DMS53 treated with DMSO at 0.1 percent for 48 hours (cell line): ENCODE measurements at regions not wholly inside any gene's neighbourhood (a gene's known extent, or its start where the extent isn't known, plus 50 kb on each side); places are given as distances from the start of the nearest gene placed in this dataset.
A peak's percentile ranks its signal among the peaks of the same experiment; 100 is the strongest.

ENCODE experiments used
- DNase-seq: peaks from one replicate; lab custom pipeline; 2025; ENCODE audit not compliant: unreplicated experiment; lab: John Stamatoyannopoulos, UW

- no peak for DNase-seq
Observed at GRCh38 chr1:30819244-30819571, 61.6 kb upstream of the LAPTM5 start.

GRCh38 chr1:30818568-30819243 is 61.1 kb upstream of the LAPTM5 start:
- DNase-seq: no peak

DNA sequence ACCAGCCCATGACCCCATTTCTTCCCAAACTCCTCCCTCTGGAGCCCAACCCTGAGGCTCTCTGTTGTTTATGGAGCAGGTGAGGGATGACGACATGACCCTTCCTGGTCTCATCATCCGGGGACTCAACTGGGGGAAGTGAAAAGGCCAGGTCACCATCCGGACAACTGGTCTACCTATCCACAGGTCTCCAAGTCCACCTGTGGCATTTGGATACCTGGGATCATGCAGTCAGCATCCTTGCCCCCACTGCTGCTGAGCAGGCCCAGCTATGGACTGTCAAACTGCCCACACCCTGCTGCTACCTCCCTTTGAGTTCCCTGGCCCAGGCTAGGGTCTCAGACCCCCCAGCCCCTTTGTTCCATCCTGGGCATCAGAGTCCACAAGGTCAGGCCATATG is 60.0 kb upstream of the LAPTM5 start:
- no peak for DNase-seq

GRCh38 chr1:30817077-30817438 is 59.5 kb upstream of the LAPTM5 start:
- DNase-seq: no peak

GRCh38 chr1:30816211-30817076 is 58.9 kb upstream of the LAPTM5 start:
- peak; percentile 25 for DNase-seq

DNA sequence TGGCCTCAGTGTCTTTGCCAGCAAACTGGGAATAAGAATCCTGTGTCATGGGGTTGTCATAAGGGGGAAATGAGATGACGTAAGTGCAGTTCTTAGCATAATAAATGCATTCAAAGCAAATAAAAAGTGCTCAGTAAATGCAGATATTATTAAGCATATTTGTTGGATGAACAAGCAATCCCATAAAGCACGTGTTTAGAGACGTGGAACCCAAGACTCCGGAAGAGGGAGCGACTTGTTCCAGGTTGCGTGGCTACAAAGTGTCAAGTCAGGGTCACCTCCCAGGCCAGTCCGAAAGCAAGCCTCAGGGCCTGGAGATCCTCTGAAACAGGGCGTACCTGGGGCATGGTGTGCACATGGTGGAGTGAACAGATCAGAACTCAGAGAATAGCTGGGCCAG is 58.0 kb upstream of the LAPTM5 start:
- no peak for DNase-seq

GRCh38 chr1:30814292-30814691 is 56.7 kb upstream of the LAPTM5 start:
- no peak for DNase-seq

GRCh38 chr1:30812076-30812475 is 54.5 kb upstream of the LAPTM5 start:
- no peak for DNase-seq

DNA sequence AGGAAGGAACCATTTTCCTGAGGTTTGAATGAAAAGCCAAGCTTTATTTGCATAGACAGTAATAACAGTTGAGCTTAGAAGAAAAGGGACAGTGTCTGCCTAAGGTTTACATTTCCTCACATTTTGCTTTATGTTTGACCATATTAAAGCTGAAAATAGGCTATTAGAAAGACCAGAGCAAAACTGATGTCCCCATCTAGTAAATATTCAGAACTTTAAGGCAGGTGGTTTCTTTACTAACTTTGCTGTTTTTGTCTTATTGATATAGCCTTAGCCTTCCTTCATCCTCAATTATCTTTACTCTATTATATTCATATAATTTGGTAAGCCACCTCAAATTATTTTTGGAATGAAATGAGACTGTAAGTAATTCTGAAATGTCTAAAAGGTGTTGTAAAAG is 53.6 kb upstream of the LAPTM5 start:
- no peak for DNase-seq

DNA sequence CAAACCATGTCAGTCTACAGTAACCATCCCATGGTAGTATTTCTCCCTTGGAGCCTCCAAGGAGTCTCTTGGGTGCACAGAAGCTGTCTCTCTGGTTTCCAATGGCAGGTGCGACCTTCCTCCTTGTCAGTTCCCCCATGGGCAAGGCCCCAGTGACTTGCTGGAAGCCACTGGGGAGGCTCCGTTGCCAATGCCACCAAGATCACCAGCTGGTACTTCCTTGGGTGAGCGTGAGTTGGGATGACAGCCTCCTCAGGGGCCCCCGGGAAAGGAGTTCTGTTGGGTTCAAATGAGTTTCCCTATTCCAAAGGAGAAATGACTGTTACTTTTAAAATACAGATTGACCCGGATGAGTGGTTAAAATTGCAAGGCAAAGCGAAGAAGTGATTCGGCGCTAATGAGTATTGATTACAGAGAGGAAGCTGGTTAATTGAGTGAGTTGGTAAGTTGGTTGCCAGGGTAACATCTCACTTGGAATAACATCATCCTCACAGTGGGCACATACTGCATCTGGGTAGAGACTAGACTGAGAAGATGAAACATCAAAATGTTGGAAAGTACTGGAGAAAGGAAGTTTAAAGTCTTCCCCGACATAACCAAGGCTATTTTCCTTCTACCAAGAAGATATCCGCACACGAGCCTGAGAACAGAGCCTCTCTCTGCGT is 53.0 kb upstream of the LAPTM5 start:
- DNase-seq: no peak

GRCh38 chr1:30809514-30810263 is 52.1 kb upstream of the LAPTM5 start:
- no peak for DNase-seq

DNA sequence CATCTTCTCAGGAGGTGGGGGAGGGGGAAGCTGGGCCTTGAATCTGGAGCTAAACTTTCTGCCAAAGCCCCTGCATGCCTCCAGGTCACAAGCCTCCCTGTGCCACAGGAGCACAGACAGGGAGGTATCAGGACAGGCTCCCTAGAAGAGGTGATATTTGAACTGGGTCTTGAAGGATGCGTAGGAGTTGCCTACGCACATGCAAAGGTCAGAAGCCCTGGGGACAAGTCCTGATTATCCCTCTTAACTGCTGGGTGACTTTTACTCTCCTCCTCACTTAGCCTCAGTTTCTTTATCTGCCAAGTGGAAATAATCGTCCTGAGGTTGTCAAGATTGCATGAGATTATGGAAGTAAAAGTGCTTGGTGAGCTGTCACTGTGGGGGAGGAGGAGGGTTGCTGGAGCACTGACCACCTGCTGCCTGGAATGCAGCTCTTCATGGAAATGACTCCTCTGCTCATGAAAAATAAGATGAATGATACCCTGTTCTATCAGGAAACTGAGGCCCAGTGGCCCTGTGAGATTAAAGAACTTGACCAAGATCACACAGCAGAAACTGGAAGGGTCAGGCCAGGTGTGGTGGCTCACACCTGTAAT is 50.6 kb upstream of the LAPTM5 start:
- DNase-seq: no peak

- no peak for DNase-seq
Observed at GRCh38 chr1:30807318-30808066, 49.9 kb upstream of the LAPTM5 start.
